WI38 (cell line): ENCODE measurements at regions not wholly inside any gene's neighbourhood (a gene's known extent, or its start where the extent isn't known, plus 50 kb on each side); places are given as distances from the start of the nearest gene placed in this dataset.

Experiments used
- H3K4me3 ChIP-seq: 2 replicates; pipeline ENCODE4 v1.5.1; 2011; ENCODE audit warnings: low read depth, mild to moderate bottlenecking, control low read depth, low read length
- TF ChIP-seq, protein P1 (sequence below): IDR thresholded peaks from 2 replicates; pipeline ENCODE4 v1.5.1; 2012; ENCODE audit warnings: low read depth, mild to moderate bottlenecking, control low read depth, low read length

- H3K4me3 ChIP-seq = no peak overlapping the region
- TF ChIP-seq, protein P1, sequence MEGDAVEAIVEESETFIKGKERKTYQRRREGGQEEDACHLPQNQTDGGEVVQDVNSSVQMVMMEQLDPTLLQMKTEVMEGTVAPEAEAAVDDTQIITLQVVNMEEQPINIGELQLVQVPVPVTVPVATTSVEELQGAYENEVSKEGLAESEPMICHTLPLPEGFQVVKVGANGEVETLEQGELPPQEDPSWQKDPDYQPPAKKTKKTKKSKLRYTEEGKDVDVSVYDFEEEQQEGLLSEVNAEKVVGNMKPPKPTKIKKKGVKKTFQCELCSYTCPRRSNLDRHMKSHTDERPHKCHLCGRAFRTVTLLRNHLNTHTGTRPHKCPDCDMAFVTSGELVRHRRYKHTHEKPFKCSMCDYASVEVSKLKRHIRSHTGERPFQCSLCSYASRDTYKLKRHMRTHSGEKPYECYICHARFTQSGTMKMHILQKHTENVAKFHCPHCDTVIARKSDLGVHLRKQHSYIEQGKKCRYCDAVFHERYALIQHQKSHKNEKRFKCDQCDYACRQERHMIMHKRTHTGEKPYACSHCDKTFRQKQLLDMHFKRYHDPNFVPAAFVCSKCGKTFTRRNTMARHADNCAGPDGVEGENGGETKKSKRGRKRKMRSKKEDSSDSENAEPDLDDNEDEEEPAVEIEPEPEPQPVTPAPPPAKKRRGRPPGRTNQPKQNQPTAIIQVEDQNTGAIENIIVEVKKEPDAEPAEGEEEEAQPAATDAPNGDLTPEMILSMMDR = no peak
Measured at GRCh38 chr1:234899041-234899729, 229.5 kb downstream of the TOMM20 start.

DNA sequence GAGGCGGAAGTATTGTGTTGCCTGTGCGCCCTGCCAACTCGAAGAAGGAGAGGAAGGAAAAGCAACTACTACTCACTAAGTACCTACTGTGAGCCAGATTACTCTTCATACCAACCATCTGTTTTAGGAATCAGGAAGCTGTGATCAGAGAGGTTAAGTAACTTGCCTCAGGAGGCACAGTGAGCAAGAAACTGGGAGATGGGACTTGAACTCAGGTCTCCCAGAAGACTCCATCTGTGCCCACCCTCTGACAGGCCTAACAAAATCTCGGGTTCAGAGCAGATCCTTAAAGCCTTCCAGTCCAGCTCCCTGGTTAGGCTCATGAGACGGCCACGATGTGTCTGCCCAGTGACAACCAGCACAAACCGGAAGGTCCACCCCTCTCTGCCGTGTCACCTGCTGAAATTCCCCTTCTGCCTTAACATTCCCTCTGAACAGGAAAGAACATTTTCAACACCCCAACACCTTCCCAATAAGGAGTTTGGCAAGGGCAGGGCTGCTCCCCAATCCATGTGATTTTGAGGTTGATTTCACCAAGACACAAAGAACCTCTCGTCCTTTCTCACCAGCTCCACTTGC is 230.1 kb downstream of the TOMM20 start:
- TF ChIP-seq, protein P1 = no peak
- H3K4me3 ChIP-seq = no peak overlapping the region

DNA sequence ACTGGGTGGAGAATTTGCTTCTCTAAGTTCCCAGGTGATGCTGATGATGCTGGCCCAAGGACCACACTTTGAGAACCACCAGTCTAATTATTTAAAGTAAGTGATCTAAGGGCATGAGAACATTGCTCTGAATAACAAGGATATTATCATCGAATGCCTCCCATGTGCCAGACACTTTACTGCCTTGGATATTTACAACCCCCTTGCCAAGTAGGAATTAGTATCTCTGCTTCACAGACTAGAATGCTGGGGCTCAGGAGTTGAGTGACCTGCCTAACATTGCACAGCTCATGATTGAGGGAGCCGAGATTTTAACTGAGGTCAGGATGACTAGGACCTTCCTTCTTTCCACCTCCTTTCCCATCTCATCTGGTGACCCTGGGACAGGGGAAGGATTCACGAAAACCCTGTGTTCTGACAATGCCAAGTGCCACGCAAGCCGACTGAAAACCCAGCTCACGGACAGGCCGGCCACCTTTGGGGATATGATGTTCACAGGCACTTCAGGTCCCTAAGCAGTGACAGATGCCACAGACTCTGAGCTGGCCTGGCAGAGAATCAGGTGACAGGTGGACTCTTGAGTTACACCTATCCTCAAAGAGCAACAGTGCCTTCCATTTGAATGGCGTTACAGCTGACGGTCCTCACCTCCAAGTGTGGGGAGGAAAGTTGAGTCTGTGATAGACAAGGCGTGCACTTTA is 230.7 kb downstream of the TOMM20 start:
- TF ChIP-seq, protein P1 = no peak
- no peak overlapping the region for H3K4me3 ChIP-seq

DNA sequence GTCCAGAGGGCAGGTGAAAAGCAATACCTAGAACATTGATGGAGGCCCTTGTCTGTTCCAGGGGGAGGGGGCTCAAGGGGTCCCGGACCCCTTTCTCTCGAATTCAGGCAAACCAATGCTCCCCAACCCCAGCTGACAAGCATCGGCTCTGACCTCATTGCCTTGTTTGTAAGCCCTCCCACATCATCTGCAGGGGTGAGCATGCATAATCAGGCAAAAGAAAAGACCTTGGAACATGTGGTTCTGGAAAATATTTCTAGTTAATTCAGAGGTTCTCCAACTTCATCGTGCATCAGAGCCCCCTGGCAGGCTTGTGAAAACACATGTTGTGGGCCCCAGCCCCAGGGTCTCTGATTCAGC is 231.3 kb downstream of the TOMM20 start:
- TF ChIP-seq, protein P1 = no peak
- no peak overlapping the region for H3K4me3 ChIP-seq

DNA sequence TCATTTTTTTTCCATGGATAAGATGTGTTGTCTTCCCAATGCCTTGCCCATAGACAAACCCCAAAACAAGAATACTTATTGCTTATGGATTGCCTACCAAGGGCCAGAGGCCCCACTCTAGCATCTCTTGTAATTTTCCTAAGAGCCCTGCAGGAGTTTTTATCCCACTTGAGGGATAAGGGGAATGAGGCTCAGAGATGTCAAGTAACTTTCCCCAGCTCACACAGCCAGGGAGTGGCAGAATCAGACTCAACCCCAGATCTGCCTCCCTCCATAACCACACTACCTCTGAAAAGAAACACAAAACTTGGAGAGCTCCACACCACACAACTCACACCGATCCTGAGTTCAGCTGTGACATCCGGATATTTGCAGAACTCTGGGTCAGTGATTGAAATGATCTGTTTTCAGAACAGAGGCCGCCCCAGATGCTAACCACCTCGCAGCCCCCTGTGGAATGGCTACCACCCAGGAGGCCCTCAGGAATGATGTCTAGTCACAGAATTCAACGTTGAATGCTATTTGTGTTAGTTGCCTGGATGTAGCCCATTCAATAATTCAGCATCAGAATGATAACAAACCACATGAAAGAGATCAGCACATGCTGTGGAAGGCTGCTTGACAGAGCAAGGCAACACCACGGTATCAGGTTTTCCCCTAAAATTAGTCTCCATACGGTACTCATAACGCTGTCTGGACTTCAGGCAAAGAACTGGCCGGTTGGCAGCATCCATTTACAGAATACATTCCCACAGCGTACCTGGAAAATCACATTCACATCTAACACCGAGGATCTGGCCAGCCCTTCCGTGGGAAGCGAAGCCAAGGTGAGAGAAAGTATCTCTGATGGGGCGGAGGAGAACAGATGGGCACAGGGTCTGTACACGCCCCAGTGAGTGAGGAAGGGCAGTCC is 231.9 kb downstream of the TOMM20 start:
- no peak overlapping the region for H3K4me3 ChIP-seq
- TF ChIP-seq, protein P1 = no peak

DNA sequence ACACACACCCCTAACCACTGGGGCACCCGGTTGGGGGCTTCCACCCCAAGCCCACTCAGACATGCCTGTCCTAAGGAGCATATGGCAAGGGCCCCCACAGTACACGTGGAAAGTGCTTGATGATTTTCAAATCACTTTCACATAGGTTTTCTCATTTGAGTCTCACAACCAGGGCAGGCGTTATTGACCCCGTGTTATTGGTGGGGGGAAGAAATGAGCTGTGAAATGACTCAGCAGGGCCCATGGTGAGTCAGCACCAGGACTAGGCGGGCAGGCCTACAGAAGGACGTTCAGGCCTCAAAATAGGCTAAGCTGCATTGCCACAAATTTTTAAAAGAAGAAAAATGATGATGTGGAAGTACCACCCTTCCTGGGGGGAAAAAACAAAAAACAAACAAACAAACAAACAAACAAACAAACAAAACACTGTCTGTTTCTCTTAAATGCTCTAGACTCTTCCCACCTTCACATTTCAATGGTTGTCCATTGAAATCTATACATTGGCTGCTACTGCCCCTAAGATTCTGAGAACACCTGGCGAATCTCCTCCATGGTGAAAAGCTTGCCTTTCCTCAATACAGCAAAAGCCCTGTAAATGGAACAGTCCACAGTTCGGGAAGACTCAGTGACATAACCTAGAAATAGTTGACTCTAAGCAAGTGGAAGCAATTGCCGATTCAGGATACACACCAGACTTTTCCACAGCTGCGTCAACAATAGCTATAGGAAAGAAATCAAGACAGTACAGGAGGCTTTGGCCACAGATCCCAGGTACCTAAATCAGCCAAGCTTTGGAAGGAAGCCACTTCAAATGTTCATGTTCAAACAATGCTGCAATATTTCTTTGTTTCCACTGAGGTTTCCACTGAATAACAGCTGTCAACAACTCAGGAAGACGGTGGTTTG is 234.7 kb downstream of the TOMM20 start:
- TF ChIP-seq, protein P1 = no peak
- no peak overlapping the region for H3K4me3 ChIP-seq
